ENCODE measurements at regions not wholly inside any gene's neighbourhood (a gene's known extent, or its start where the extent isn't known, plus 50 kb on each side); places are given as distances from the start of the nearest gene placed in this dataset.

DNA sequence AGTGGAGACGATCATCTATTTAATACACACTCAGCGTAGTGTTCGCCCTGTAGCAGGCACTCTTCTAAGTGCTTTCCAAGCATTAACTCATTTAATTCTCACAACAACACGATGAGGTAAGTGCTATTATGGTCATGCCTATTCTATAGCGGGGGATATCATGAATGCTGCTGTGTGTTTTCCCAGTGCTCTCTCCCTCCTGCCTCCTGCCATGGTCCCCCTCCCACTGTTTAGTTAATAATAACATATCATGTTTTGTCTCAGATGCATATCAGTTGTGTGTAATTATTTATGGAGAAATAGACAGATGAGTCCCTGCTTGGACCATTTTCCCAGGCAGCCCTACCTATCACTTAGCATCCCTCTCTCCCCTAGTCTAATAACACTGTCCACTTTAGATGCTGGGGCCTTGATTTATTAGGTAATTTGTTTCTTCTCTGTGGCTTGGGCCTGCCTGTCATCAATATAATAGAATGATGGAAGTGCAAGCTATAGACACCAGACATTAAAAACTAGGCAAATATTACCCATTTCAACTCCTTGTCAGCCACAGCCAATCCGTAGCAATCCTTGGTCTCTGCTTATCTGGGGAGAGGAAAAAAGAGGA lies 122.9 kb upstream of the TLE3 start:
- no peak overlapping the region for H2AFZ ChIP-seq (ENCODE audit: low read length)
- no peak overlapping the region for H3K18ac ChIP-seq (ENCODE audit: extremely low read depth, low read length)
- no peaks in the 10 kb centered on the region for H3K9me3 ChIP-seq (ENCODE audit: insufficient read depth in 2 of 2, low read depth in 1 of 2, low read length in 1 of 2)
- WGBS, 2 experiments (ENCODE audit: extremely low coverage in 1 of 2, insufficient coverage in 1 of 2, insufficient read length in 1 of 2, insufficient replicate concordance in 2 of 2, low coverage in 1 of 2, low lambda C conversion rate in 2 of 2, missing lambda C conversion rate in 1 of 2): 83% methylated on average over 6 of the region's 6 CpGs; no CpG with 5 or more reads in 1 of the 2 experiments
- no peak overlapping the region for H3K14ac ChIP-seq (ENCODE audit: insufficient read length)
- no peak overlapping the region for H2AK5ac ChIP-seq (ENCODE audit: low read depth, low read length)
- no peaks in the 10 kb centered on the region for H3K27me3 ChIP-seq (replicated peaks in 1 of 4; ENCODE audit: control insufficient read depth in 3 of 4, extremely low read depth in 1 of 4, insufficient read depth in 3 of 4, low read length in 3 of 4)
- H3K9ac ChIP-seq (replicated peaks in 1 of 4; ENCODE audit: extremely low read depth in 1 of 4, low read depth in 3 of 4, low read length in 3 of 4): no peak overlapping the region
- H3K4me1 ChIP-seq (replicated peaks in 1 of 4; ENCODE audit: control insufficient read depth in 3 of 4, insufficient read depth in 4 of 4, low read length in 3 of 4): no peaks in the 10 kb centered on the region
- no peak overlapping the region for H4K91ac ChIP-seq (replicated peaks; ENCODE audit: insufficient read length, low read length)
- H3K56ac ChIP-seq (replicated peaks; ENCODE audit: insufficient read length, low read depth, low read length): no peak overlapping the region
- no peak overlapping the region for H2BK120ac ChIP-seq (replicated peaks; ENCODE audit: low read depth, low read length)
- H3K4me3 ChIP-seq (ENCODE audit: extremely low read depth in 1 of 4, insufficient read depth in 2 of 4, low read depth in 3 of 4, low read length in 4 of 4): no peak overlapping the region
- no peak overlapping the region for H3K4ac ChIP-seq (replicated peaks; ENCODE audit: insufficient read length, low read depth, low read length)
- TF ChIP-seq RNF2 (IDR thresholded peaks at IDR 0.05; ENCODE audit: borderline replicate concordance, low read depth, low read length, missing control alignments, poor library complexity, severe bottlenecking): no peak
- CTCF ChIA-PET (ENCODE audit: partially characterized antibody): interaction anchor here (0.7 to 1.2 kb wide), 3 partner anchors 12 to 89 kb away, joined by 3 to 4 read pairs (median 3); no protein-coding TSS in a partner anchor
- H3K27ac ChIP-seq (ENCODE audit: low read depth, low read length): no peak overlapping the region
- no peak overlapping the region for H3K23ac ChIP-seq (ENCODE audit: insufficient read length)
- no peak overlapping the region for H3K4me2 ChIP-seq (ENCODE audit: insufficient read depth in 1 of 2, low read depth in 2 of 2, low read length in 2 of 2)
- H3K79me2 ChIP-seq (ENCODE audit: control insufficient read depth in 1 of 2, insufficient read depth in 2 of 2, low read length in 2 of 2): no peaks in the 10 kb centered on the region
- DNase-seq (ENCODE audit: low read depth in 1 of 2, low spot score in 2 of 2) (no peak), FAIRE-seq (no peak)
- POLR2A ChIA-PET (ENCODE audit: partially characterized antibody): no interaction called here
- no peaks in the 10 kb centered on the region for H3K36me3 ChIP-seq (ENCODE audit: control insufficient read depth in 2 of 4, insufficient read depth in 4 of 4, low read length in 3 of 4)
- no peaks in the 10 kb centered on the region for H3K23me2 ChIP-seq (ENCODE audit: low read depth, low read length)
- no peak overlapping the region for H2BK12ac ChIP-seq (ENCODE audit: low read depth, low read length)
- H2BK20ac ChIP-seq (ENCODE audit: low read length): no peak overlapping the region
- no peak overlapping the region for H2BK15ac ChIP-seq (ENCODE audit: low read length)
- H4K8ac ChIP-seq (ENCODE audit: extremely low read depth, insufficient read depth, low read length): no peak overlapping the region
- no peak overlapping the region for H4K5ac ChIP-seq (ENCODE audit: insufficient read length, low read depth, low read length)
- no peak overlapping the region for H2BK5ac ChIP-seq (ENCODE audit: low read depth, low read length)
- H3K79me1 ChIP-seq (ENCODE audit: low read depth, low read length): no peaks in the 10 kb centered on the region
- H4K20me1 ChIP-seq (replicated peaks in 1 of 2; ENCODE audit: control insufficient read depth in 1 of 2, insufficient read depth in 2 of 2, low read length in 2 of 2): no peaks in the 10 kb centered on the region

All from H1 (cell line).